Endothelial cell of umbilical vein (primary cell): ENCODE measurements at regions not wholly inside any gene's neighbourhood (a gene's known extent, or its start where the extent isn't known, plus 50 kb on each side); places are given as distances from the start of the nearest gene placed in this dataset.

Experiments used
- BruUV-seq: library from RNA; stranded (reverse); fragments of 400-500 nt; replicated peaks from 2 replicates; lab custom pipeline; 2021; lab: Mats Ljungman, UMichigan
- CTCF ChIA-PET: fragments of 300-600, 350-600 bp; sonication (Branson Sonifier 250); formaldehyde crosslinking; loops from one replicate; lab custom pipeline; 2021; ENCODE audit warnings: antibody characterized with exemption, inconsistent platforms; lab: Charles Lee
- POLR2A ChIA-PET: fragments of 300-600, 350-600 bp; sonication (Branson Sonifier 250); formaldehyde crosslinking; loops from one replicate; lab custom pipeline; 2021; ENCODE audit warnings: antibody characterized with exemption, inconsistent platforms; lab: Charles Lee
- DNase-seq: peaks from one replicate; pipeline ENCODE4 v3.0.0-alpha.2; 2011; ENCODE audit warnings: low read depth, low spot score
- FAIRE-seq: peaks from 2 replicates; lab custom pipeline; 2011; peaks lifted over from hg19 to GRCh38; lab: Jason Lieb, UNC
- H2AFZ ChIP-seq: 2 replicates; pipeline ENCODE4 v1.6.0; 2012; ENCODE audit warnings: low read depth, low read length, control low read depth, inconsistent platforms
- H3K27ac ChIP-seq: 2 replicates; pipeline ENCODE4 v1.5.1; 2011; ENCODE audit warnings: low read depth, mild to moderate bottlenecking, control low read depth, low read length, moderate library complexity; ENCODE audit not compliant: insufficient read depth
- H3K27me3 ChIP-seq, 2 experiments: 2 replicates each; pipeline versions ENCODE4 v1.6.0 to v1.6.1; 2011; ENCODE audit warnings: low read length in 2 of 2, mixed read lengths in 1 of 2; ENCODE audit not compliant: control insufficient read depth in 2 of 2, insufficient read depth in 2 of 2
- H3K36me3 ChIP-seq, 2 experiments: 2 replicates in 1 of 2; 3 replicates in 1 of 2; pipeline ENCODE4 v1.5.1; 2011; ENCODE audit warnings: low read length in 2 of 2, mild to moderate bottlenecking in 1 of 2, moderate library complexity in 1 of 2; ENCODE audit not compliant: control insufficient read depth in 2 of 2, insufficient read depth in 2 of 2; ENCODE audit errors: extremely low read depth in 1 of 2
- H3K4me1 ChIP-seq: 3 replicates; pipeline ENCODE4 v1.5.1; 2011; ENCODE audit warnings: mild to moderate bottlenecking, low read length; ENCODE audit not compliant: control insufficient read depth, insufficient read depth; ENCODE audit errors: extremely low read depth
- H3K4me2 ChIP-seq: 2 replicates; pipeline ENCODE4 v1.6.1; 2011; ENCODE audit warnings: low read length, control low read depth, mixed read lengths; ENCODE audit not compliant: insufficient read depth
- H3K4me3 ChIP-seq, 3 experiments: fragments of 200-600 bp in 1 of 3; sonication (generic), shearing (Covaris generic) in 1 of 3; replicated peaks in 1 of 3; 2 replicates each; pipeline ENCODE4 v1.5.1; 2011 to 2016; ENCODE audit warnings: control low read depth in 3 of 3, low read length in 3 of 3, mild to moderate bottlenecking in 2 of 3, inconsistent platforms in 1 of 3, low read depth in 1 of 3, moderate library complexity in 1 of 3; ENCODE audit not compliant: insufficient read depth in 1 of 3
- H3K79me2 ChIP-seq: 2 replicates; pipeline ENCODE4 v1.6.0; 2012; ENCODE audit warnings: low read length, inconsistent platforms; ENCODE audit not compliant: control insufficient read depth, insufficient read depth
- H3K9ac ChIP-seq: replicated peaks from 2 replicates; pipeline ENCODE3; 2011; ENCODE audit warnings: low read length, control low read depth; ENCODE audit not compliant: insufficient read depth; ENCODE audit errors: extremely low read depth
- H3K9me1 ChIP-seq: replicated peaks from 3 replicates; pipeline ENCODE4 v1.6.0; 2011; ENCODE audit warnings: mild to moderate bottlenecking, low read length; ENCODE audit not compliant: control insufficient read depth, insufficient read depth; ENCODE audit errors: extremely low read depth
- H3K9me3 ChIP-seq: replicated peaks from 2 replicates; pipeline ENCODE4 v1.5.1; 2012; ENCODE audit warnings: low read length, inconsistent platforms; ENCODE audit not compliant: control insufficient read depth, insufficient read depth
- H4K20me1 ChIP-seq: replicated peaks from 2 replicates; pipeline ENCODE3; 2011; ENCODE audit warnings: mild to moderate bottlenecking, low read length; ENCODE audit not compliant: control insufficient read depth, insufficient read depth; ENCODE audit errors: extremely low read depth
- EZH2 ChIP-seq: IDR thresholded peaks from 2 replicates; pipeline ENCODE4 v1.6.1; 2012; ENCODE audit warnings: borderline replicate concordance, low read depth, mild to moderate bottlenecking, moderate library complexity, low read length, inconsistent platforms; ENCODE audit not compliant: severe bottlenecking
- FOS ChIP-seq: IDR thresholded peaks from 2 replicates; pipeline ENCODE4 v1.6.1; 2011; ENCODE audit warnings: mild to moderate bottlenecking, low read length, moderate library complexity, borderline replicate concordance; ENCODE audit not compliant: insufficient read depth
- GATA2 ChIP-seq: IDR thresholded peaks from 2 replicates; pipeline ENCODE4 v1.7.0; 2011; ENCODE audit warnings: low read depth, mild to moderate bottlenecking, moderate library complexity, mixed read lengths, low read length; ENCODE audit not compliant: insufficient read length, insufficient read depth
- JUN ChIP-seq: IDR thresholded peaks from 2 replicates; pipeline ENCODE4 v1.6.1; 2011; ENCODE audit warnings: borderline replicate concordance, low read depth; ENCODE audit not compliant: insufficient read length, insufficient read depth
- MYC ChIP-seq: IDR thresholded peaks from one replicate; pipeline ENCODE4 v1.6.1; 2011; ENCODE audit warnings: mild to moderate bottlenecking, low read depth, low read length
- POLR2A ChIP-seq: IDR thresholded peaks from 2 replicates; pipeline ENCODE4 v1.6.1; 2012; ENCODE audit warnings: low read depth, mild to moderate bottlenecking, control low read depth, low read length
- POLR2AphosphoS5 ChIP-seq: IDR thresholded peaks from 2 replicates; pipeline ENCODE4 v1.6.1; 2012; ENCODE audit warnings: low read depth, mild to moderate bottlenecking, control low read depth, low read length, moderate library complexity; ENCODE audit not compliant: insufficient read depth
- dilution Hi-C: fragments of 300-500 bp; cut with MboI; formaldehyde crosslinking; loops from one replicate; pipeline ENCODE4 v1.15.0; 2019; ENCODE audit warnings: low sequenced_read_pairs; ENCODE audit not compliant: extremely low pct_ligation_motif_present
- intact Hi-C: fragments of 100-400 bp; cut with micrococcal nuclease; formaldehyde crosslinking; loops from one replicate; pipeline ENCODE4 v1.10.0; 2022
- TF ChIP-seq, protein P1 (sequence below), 2 donors: IDR thresholded peaks; 1 replicate in 1 of 2; 2 replicates in 1 of 2; pipeline ENCODE4 v1.5.1; 2011; ENCODE audit warnings: low read length in 2 of 2, mild to moderate bottlenecking in 2 of 2, moderate library complexity in 2 of 2, control low read depth in 1 of 2, inconsistent platforms in 1 of 2, low read depth in 1 of 2; ENCODE audit not compliant: insufficient read depth in 1 of 2; ENCODE audit errors: extremely low read depth in 1 of 2
- TF ChIP-seq, protein P2 (sequence below): IDR thresholded peaks from 2 replicates; pipeline ENCODE4 v1.6.1; 2011; ENCODE audit not compliant: insufficient read depth, insufficient read length

DNA sequence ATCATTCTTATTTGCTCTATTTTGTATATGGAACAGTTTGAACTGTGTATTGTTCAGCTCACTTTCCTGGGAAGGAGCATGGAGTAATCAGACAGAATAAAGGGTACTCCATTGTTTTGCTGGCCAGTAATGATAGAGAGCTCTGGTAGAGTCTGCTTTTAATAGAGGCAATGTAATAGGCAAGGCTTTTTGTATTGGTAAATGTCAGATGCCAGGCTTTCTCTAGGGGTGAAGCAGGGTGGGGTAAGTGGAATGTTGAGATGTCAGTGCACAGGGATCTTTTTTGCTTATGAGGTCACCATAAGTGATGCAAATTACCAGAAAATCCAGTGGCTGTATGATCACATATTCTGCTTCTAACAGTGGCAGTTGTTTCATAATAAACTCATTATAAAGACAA, 1088.3 kb upstream of the SORCS1 start:
- TF ChIP-seq GATA2 (no peak), MYC (no peak), JUN (no peak), EZH2 (no peak), POLR2A (no peak), POLR2AphosphoS5 (no peak), FOS (no peak)
- TF ChIP-seq, protein P1, sequence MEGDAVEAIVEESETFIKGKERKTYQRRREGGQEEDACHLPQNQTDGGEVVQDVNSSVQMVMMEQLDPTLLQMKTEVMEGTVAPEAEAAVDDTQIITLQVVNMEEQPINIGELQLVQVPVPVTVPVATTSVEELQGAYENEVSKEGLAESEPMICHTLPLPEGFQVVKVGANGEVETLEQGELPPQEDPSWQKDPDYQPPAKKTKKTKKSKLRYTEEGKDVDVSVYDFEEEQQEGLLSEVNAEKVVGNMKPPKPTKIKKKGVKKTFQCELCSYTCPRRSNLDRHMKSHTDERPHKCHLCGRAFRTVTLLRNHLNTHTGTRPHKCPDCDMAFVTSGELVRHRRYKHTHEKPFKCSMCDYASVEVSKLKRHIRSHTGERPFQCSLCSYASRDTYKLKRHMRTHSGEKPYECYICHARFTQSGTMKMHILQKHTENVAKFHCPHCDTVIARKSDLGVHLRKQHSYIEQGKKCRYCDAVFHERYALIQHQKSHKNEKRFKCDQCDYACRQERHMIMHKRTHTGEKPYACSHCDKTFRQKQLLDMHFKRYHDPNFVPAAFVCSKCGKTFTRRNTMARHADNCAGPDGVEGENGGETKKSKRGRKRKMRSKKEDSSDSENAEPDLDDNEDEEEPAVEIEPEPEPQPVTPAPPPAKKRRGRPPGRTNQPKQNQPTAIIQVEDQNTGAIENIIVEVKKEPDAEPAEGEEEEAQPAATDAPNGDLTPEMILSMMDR (IDR thresholded peaks at IDR 0.05; ENCODE audit: extremely low read depth in 1 of 2, insufficient read depth in 1 of 2, low read depth in 1 of 2, low read length in 2 of 2), result no peak
- TF ChIP-seq, protein P2, sequence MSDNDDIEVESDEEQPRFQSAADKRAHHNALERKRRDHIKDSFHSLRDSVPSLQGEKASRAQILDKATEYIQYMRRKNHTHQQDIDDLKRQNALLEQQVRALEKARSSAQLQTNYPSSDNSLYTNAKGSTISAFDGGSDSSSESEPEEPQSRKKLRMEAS, result no peak
- H3K9ac ChIP-seq, result no peak overlapping the region
- no peaks in the 10 kb centered on the region for H3K9me3 ChIP-seq
- no peak overlapping the region for H2AFZ ChIP-seq
- DNase-seq (no peak), FAIRE-seq (no peak)
- POLR2A ChIA-PET, result no interaction called here
- no peaks in the 10 kb centered on the region for H3K79me2 ChIP-seq
- intact Hi-C loops (no loop called here), dilution Hi-C loops (no loop called here)
- no peaks in the 10 kb centered on the region for H3K9me1 ChIP-seq
- BruUV-seq, result no TSS peak
- no peaks in the 10 kb centered on the region for H4K20me1 ChIP-seq
- CTCF ChIA-PET, result no interaction called here
- H3K4me1 ChIP-seq, result no peaks in the 10 kb centered on the region
- no peak overlapping the region for H3K4me2 ChIP-seq
- no peak overlapping the region for H3K27ac ChIP-seq
- H3K4me3 ChIP-seq, result no peak overlapping the region
- no peaks in the 10 kb centered on the region for H3K36me3 ChIP-seq
- H3K27me3 ChIP-seq, result no peaks in the 10 kb centered on the region
